ENCODE measurements at regions not wholly inside any gene's neighbourhood (a gene's known extent, or its start where the extent isn't known, plus 50 kb on each side); places are given as distances from the start of the nearest gene placed in this dataset.
A peak's percentile ranks its signal among the peaks of the same experiment; 100 is the strongest.

DNA sequence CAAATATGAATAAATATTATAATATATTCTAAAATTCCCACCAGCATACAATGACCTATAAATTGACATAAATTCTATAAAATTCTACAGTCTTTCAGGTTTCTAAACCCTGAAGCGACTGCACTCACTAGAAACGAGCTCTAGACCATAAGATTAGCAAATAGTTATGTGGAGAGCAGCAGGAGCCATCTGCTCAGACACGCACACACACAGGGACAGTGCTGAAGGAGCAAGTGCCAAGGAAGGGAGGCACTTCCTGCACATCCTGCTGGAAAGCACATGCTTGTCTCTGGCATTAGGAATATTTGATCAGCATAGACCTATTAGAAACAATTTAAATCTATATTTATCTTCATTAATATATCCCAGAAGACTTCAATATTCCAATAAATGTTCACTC, 713.9 kb upstream of the CDH2 start:
- H3K9me3 ChIP-seq (ENCODE audit: control insufficient read depth, low read depth, low read length) = no peaks in the 10 kb centered on the region
- H3K9me3 Mint-ChIP-seq = peaks cover 3 to 6% of the 10 kb centered on the region in 2 experiments; a peak in 4 of 5 replicates
- H3K79me2 ChIP-seq (ENCODE audit: insufficient read depth, low read length) = no peaks in the 10 kb centered on the region
- TF ChIP-seq, protein P1, sequence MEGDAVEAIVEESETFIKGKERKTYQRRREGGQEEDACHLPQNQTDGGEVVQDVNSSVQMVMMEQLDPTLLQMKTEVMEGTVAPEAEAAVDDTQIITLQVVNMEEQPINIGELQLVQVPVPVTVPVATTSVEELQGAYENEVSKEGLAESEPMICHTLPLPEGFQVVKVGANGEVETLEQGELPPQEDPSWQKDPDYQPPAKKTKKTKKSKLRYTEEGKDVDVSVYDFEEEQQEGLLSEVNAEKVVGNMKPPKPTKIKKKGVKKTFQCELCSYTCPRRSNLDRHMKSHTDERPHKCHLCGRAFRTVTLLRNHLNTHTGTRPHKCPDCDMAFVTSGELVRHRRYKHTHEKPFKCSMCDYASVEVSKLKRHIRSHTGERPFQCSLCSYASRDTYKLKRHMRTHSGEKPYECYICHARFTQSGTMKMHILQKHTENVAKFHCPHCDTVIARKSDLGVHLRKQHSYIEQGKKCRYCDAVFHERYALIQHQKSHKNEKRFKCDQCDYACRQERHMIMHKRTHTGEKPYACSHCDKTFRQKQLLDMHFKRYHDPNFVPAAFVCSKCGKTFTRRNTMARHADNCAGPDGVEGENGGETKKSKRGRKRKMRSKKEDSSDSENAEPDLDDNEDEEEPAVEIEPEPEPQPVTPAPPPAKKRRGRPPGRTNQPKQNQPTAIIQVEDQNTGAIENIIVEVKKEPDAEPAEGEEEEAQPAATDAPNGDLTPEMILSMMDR (conservative IDR thresholded peaks at IDR 0.05) = no peak
- no peak overlapping the region for H2BK20ac ChIP-seq (ENCODE audit: low read depth, low read length, poor library complexity, severe bottlenecking)
- H2BK15ac ChIP-seq (ENCODE audit: low read depth, low read length) = no peak overlapping the region
- no peaks in the 10 kb centered on the region for H3K27me3 ChIP-seq (ENCODE audit: insufficient read depth, low read length)
- no peak overlapping the region for H3K27ac ChIP-seq (ENCODE audit: insufficient read length, low read depth, low read length)
- no peak for DNase-seq
- no peak overlapping the region for H3K14ac ChIP-seq (ENCODE audit: insufficient read depth, low read length)
- no peak overlapping the region for H2AFZ ChIP-seq (ENCODE audit: low read length)
- H3K36me3 Mint-ChIP-seq (ENCODE audit: insufficient read depth in 1 of 3, low read depth in 3 of 3) = no peaks in the 10 kb centered on the region
- H4K20me1 ChIP-seq (ENCODE audit: control insufficient read depth, insufficient read depth, insufficient read length) = no peaks in the 10 kb centered on the region
- no peak overlapping the region for H3K9ac ChIP-seq (ENCODE audit: extremely low read depth, insufficient read length, low read length)
- H2BK5ac ChIP-seq (ENCODE audit: insufficient read length, low read length) = no peak overlapping the region
- H3K56ac ChIP-seq (ENCODE audit: insufficient read length, low read depth, low read length) = no peak overlapping the region
- no peak overlapping the region for H4K8ac ChIP-seq (replicated peaks; ENCODE audit: insufficient read length, low read depth, low read length)
- peak overlapping the region in 1 of 3 experiments; percentile 66; a peak in 1 of 7 replicates for H3K27ac Mint-ChIP-seq
- H3K4me3 Mint-ChIP-seq = no peak overlapping the region
- no CpG with 5 or more reads among the region's 3 CpGs for WGBS (ENCODE audit: extremely low coverage, insufficient read length, low lambda C conversion rate)
- no peak overlapping the region for H4K5ac ChIP-seq (ENCODE audit: insufficient read length, low read depth, low read length)
- H3K23me2 ChIP-seq (ENCODE audit: insufficient read length, low read depth, low read length, poor library complexity, severe bottlenecking) = no peaks in the 10 kb centered on the region
- H3K18ac ChIP-seq (ENCODE audit: insufficient read length, low read depth, low read length) = no peak overlapping the region
- no peak overlapping the region for H3K4me2 ChIP-seq (ENCODE audit: insufficient read depth, insufficient read length, low read length)
- no peaks in the 10 kb centered on the region for H3K4me1 Mint-ChIP-seq
- no peak overlapping the region for H3T11ph ChIP-seq (ENCODE audit: low read length)
- no peak overlapping the region for H2BK12ac ChIP-seq (ENCODE audit: insufficient read length, low read depth, low read length)
- no peak overlapping the region for H3K4ac ChIP-seq (ENCODE audit: low read depth, low read length)
- H3K23ac ChIP-seq (ENCODE audit: insufficient read length, low read depth, low read length) = no peak overlapping the region
- no peak overlapping the region for H4K91ac ChIP-seq (ENCODE audit: insufficient read length, low read depth, low read length)
- no peak overlapping the region for H2AK5ac ChIP-seq (ENCODE audit: insufficient read length, low read length)
- no peaks in the 10 kb centered on the region for H3K4me1 ChIP-seq (ENCODE audit: insufficient read depth, low read length)
- H3K79me1 ChIP-seq (ENCODE audit: insufficient read depth, low read depth, low read length, poor library complexity, severe bottlenecking) = no peaks in the 10 kb centered on the region
- no peaks in the 10 kb centered on the region for H3K27me3 Mint-ChIP-seq (ENCODE audit: low read depth)
- no peak overlapping the region for H2BK120ac ChIP-seq (ENCODE audit: low read depth, low read length, poor library complexity, severe bottlenecking)
